AG04449 (cell line): ENCODE measurements at regions not wholly inside any gene's neighbourhood (a gene's known extent, or its start where the extent isn't known, plus 50 kb on each side); places are given as distances from the start of the nearest gene placed in this dataset.

Experiments used
- CTCF ChIA-PET: fragments of 350-600 bp; formaldehyde crosslinking; extraction: SDS; loops from one replicate; lab custom pipeline; 2021; ENCODE audit warnings: antibody characterized with exemption; lab: Yijun Ruan, JAX
- POLR2A ChIA-PET: fragments of 400-600, 350-600 bp; formaldehyde crosslinking; extraction: SDS; loops from one replicate; lab custom pipeline; 2020; ENCODE audit warnings: antibody characterized with exemption, inconsistent platforms; lab: Yijun Ruan, JAX
- DNase-seq: peaks from one replicate; pipeline ENCODE4 v3.0.0-alpha.2; 2010; ENCODE audit warnings: low read depth, low spot score
- H3K4me3 ChIP-seq: 2 replicates; pipeline ENCODE4 v1.5.1; 2011; ENCODE audit warnings: low read depth, mild to moderate bottlenecking, control low read depth, low read length
- CTCF ChIP-seq: IDR thresholded peaks from one replicate; pipeline ENCODE4 v1.5.1; 2011; ENCODE audit warnings: mild to moderate bottlenecking, moderate library complexity, low read length, control low read depth, inconsistent platforms; ENCODE audit not compliant: insufficient read depth; ENCODE audit errors: missing control alignments

- DNase-seq = no peak
- ChIA-PET POLR2A (no interaction called here), CTCF (no interaction called here)
- no peak overlapping the region for H3K4me3 ChIP-seq
- no peak for TF ChIP-seq CTCF
These were observed 59.6 kb upstream of the CDH13 start for GRCh38 chr16:82567175-82567574.

- POLR2A ChIA-PET = no interaction called here
- CTCF ChIA-PET = no interaction called here
- H3K4me3 ChIP-seq = no peak overlapping the region
- no peak for DNase-seq
- no peak for TF ChIP-seq CTCF
These were observed 63.4 kb upstream of the CDH13 start for GRCh38 chr16:82563401-82563800.

- no peak overlapping the region for H3K4me3 ChIP-seq
- no peak for DNase-seq
- ChIA-PET CTCF (no interaction called here), POLR2A (no interaction called here)
- no peak for TF ChIP-seq CTCF
These were observed 64.5 kb upstream of the CDH13 start for GRCh38 chr16:82562183-82562683.

- no peak for TF ChIP-seq CTCF
- ChIA-PET POLR2A (no interaction called here), CTCF (no interaction called here)
- no peak for DNase-seq
- H3K4me3 ChIP-seq = no peak overlapping the region
These were observed 65.9 kb upstream of the CDH13 start for GRCh38 chr16:82560805-82561325.

GRCh38 chr16:82544378-82545160 lies 82.2 kb upstream of the CDH13 start:
- H3K4me3 ChIP-seq = no peak overlapping the region
- no peak for DNase-seq
- TF ChIP-seq CTCF = no peak
- POLR2A ChIA-PET = no interaction called here
- CTCF ChIA-PET = no interaction called here

- H3K4me3 ChIP-seq = no peak overlapping the region
- ChIA-PET POLR2A (no interaction called here), CTCF (no interaction called here)
- TF ChIP-seq CTCF = no peak
- no peak for DNase-seq
These were observed 84.1 kb upstream of the CDH13 start for GRCh38 chr16:82542714-82543113.
